ENCODE measurements at regions not wholly inside any gene's neighbourhood (a gene's known extent, or its start where the extent isn't known, plus 50 kb on each side); places are given as distances from the start of the nearest gene placed in this dataset.

DNA sequence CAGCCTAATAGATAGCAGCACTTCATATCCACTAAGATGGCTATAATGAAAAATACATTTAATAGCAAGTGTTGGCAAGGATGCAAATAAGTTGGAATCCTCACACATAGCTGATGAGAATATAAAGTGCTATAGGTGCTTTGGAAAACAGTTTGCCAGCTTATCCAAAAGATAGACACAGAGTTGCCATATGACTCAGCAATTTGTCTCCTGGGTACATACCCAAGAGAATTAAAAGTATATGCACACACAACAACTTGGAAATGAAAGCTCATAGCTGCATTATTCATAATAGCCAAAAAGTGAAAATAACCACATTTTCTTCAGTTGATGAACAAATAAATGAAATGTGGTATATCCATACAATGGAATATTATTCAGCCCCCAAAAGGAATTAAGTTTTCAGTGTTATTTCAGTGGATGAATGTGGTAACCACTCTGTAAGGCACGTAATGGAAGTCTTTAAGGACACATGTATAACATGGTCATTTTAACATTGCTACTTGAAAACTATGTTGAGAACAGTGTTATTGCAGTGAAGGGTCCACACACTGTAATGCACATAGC lies 320.9 kb upstream of the ADGRL3 start:
- no peak overlapping the region for H3K4me3 ChIP-seq (ENCODE audit: low read depth, low read length)
- no peak for DNase-seq
- no peaks in the 10 kb centered on the region for H3K36me3 ChIP-seq (replicated peaks)
- in situ Hi-C loops (cut with HindIII; ENCODE audit: low pct_ligation_motif_present, low sequenced_read_pairs): no loop called here
- no peaks in the 10 kb centered on the region for H3K27me3 ChIP-seq (replicated peaks)
- TF ChIP-seq, protein P1, sequence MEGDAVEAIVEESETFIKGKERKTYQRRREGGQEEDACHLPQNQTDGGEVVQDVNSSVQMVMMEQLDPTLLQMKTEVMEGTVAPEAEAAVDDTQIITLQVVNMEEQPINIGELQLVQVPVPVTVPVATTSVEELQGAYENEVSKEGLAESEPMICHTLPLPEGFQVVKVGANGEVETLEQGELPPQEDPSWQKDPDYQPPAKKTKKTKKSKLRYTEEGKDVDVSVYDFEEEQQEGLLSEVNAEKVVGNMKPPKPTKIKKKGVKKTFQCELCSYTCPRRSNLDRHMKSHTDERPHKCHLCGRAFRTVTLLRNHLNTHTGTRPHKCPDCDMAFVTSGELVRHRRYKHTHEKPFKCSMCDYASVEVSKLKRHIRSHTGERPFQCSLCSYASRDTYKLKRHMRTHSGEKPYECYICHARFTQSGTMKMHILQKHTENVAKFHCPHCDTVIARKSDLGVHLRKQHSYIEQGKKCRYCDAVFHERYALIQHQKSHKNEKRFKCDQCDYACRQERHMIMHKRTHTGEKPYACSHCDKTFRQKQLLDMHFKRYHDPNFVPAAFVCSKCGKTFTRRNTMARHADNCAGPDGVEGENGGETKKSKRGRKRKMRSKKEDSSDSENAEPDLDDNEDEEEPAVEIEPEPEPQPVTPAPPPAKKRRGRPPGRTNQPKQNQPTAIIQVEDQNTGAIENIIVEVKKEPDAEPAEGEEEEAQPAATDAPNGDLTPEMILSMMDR (IDR thresholded peaks at IDR 0.05; ENCODE audit: low read depth, low read length, missing control alignments): no peak
- H3K27ac ChIP-seq: no peak overlapping the region

DNA sequence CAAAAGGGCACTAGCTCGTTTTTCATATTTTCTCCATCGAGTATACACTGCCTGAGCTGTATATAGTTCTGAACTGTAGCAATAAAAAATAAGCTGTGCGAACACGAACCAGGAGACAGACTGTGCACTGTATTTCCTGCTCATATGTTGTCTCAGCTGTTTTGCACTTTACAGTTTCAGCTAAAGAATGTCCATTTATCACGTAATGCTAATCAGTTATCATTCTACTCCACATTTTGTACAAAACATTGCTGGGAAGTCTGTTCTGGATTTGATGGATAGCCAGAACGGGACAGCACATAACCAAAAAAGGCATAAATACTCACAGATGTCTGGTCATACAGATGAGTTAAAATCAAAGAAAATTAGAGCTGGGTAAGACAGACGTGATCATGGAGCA lies 315.5 kb upstream of the ADGRL3 start:
- no peak overlapping the region for H3K27ac ChIP-seq
- in situ Hi-C loops (cut with HindIII; ENCODE audit: low pct_ligation_motif_present, low sequenced_read_pairs): no loop called here
- TF ChIP-seq, protein P1 (IDR thresholded peaks at IDR 0.05; ENCODE audit: low read depth, low read length, missing control alignments): no peak
- H3K36me3 ChIP-seq (replicated peaks): no peaks in the 10 kb centered on the region
- H3K27me3 ChIP-seq (replicated peaks): no peaks in the 10 kb centered on the region
- DNase-seq: peak; percentile 7
- H3K4me3 ChIP-seq (ENCODE audit: low read depth, low read length): no peak overlapping the region

DNA sequence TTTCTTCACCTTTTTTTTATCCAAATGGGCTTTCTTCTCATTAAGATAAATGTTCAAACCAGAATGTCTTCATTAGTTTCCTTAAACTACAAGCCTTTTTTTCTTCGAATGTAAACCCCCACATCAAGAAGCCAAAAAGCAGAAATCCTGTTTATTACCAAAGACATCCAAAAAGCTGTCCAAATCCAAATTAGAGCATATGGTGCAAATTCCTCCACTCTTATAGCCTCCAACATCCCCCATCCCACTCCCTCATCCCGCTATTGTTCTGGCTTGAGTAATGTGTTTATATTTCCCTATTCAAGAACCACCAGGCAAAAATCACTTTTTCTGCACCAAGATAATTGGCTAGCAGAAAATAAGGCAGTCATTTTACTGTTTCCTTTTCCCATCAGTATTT lies 315.1 kb upstream of the ADGRL3 start:
- in situ Hi-C loops (cut with HindIII; ENCODE audit: low pct_ligation_motif_present, low sequenced_read_pairs): no loop called here
- H3K36me3 ChIP-seq (replicated peaks): no peaks in the 10 kb centered on the region
- TF ChIP-seq, protein P1 (IDR thresholded peaks at IDR 0.05; ENCODE audit: low read depth, low read length, missing control alignments): no peak
- no peak for DNase-seq
- no peaks in the 10 kb centered on the region for H3K27me3 ChIP-seq (replicated peaks)
- no peak overlapping the region for H3K27ac ChIP-seq
- no peak overlapping the region for H3K4me3 ChIP-seq (ENCODE audit: low read depth, low read length)

- in situ Hi-C loops (cut with HindIII; ENCODE audit: low pct_ligation_motif_present, low sequenced_read_pairs): no loop called here
- no peaks in the 10 kb centered on the region for H3K36me3 ChIP-seq (replicated peaks)
These were observed 309.4 kb upstream of the ADGRL3 start for GRCh38 chr4:60890743-60891142.

DNA sequence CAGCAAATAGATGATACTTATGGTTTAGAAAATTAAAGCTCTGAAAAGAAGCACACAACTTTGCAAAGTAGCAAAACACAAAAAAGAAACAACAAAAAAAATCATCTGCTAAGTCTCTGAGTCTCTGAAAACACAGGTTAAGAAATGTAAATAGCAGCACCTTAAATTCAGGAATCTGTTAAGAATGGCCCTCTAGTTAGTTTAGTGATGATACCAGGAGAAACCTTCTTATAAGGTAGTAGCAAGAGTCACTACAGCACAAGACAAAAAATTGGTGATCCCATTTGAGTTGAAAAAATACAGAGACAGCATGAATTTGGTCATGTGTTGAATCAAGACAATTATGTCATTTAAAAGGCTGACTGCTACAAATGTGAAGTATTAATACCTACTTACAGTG lies 308.2 kb upstream of the ADGRL3 start:
- Histone ChIP-seq H3K36me3 (replicated peaks) (no peaks in the 10 kb centered on the region), H3K4me3 (ENCODE audit: low read depth, low read length) (no peak overlapping the region), H3K27me3 (replicated peaks) (no peaks in the 10 kb centered on the region), H3K27ac (no peak overlapping the region)
- TF ChIP-seq, protein P1 (IDR thresholded peaks at IDR 0.05; ENCODE audit: low read depth, low read length, missing control alignments): no peak
- no peak for DNase-seq
- in situ Hi-C loops (cut with HindIII; ENCODE audit: low pct_ligation_motif_present, low sequenced_read_pairs): no loop called here

More at GRCh38 chr4:60890743-60891142, 309.4 kb upstream of the ADGRL3 start:
- DNase-seq: no peak
- Histone ChIP-seq H3K27me3 (replicated peaks) (no peaks in the 10 kb centered on the region), H3K4me3 (ENCODE audit: low read depth, low read length) (no peak overlapping the region), H3K27ac (no peak overlapping the region)
- TF ChIP-seq, protein P1 (IDR thresholded peaks at IDR 0.05; ENCODE audit: low read depth, low read length, missing control alignments): no peak

- TF ChIP-seq, protein P1 (IDR thresholded peaks at IDR 0.05; ENCODE audit: low read depth, low read length, missing control alignments): no peak
- Histone ChIP-seq H3K27me3 (replicated peaks) (no peaks in the 10 kb centered on the region), H3K27ac (no peak overlapping the region), H3K4me3 (ENCODE audit: low read depth, low read length) (no peak overlapping the region), H3K36me3 (replicated peaks) (no peaks in the 10 kb centered on the region)
- DNase-seq: peak; percentile 9
- in situ Hi-C loops (cut with HindIII; ENCODE audit: low pct_ligation_motif_present, low sequenced_read_pairs): no loop called here
These were observed 302.7 kb upstream of the ADGRL3 start for GRCh38 chr4:60897415-60897814.
